HUES64 (cell line): ENCODE measurements at regions not wholly inside any gene's neighbourhood (a gene's known extent, or its start where the extent isn't known, plus 50 kb on each side); places are given as distances from the start of the nearest gene placed in this dataset.
"Not testable (repeated sequence)": the region's sequence is repeated elsewhere in the genome, so short reads cannot be mapped to it uniquely, and the experiment has no call there.

Experiments
- H3K27ac ChIP-seq: 2 replicates; pipeline ENCODE4 v1.7.0; 2013; ENCODE audit warnings: low read depth, low read length, inconsistent platforms
- H3K27me3 ChIP-seq: 2 replicates; pipeline ENCODE4 v1.6.1; 2013; ENCODE audit warnings: mild to moderate bottlenecking, low read length; ENCODE audit not compliant: insufficient read depth
- H3K36me3 ChIP-seq: 2 replicates; pipeline ENCODE4 v1.6.1; 2013; ENCODE audit warnings: mild to moderate bottlenecking, low read length; ENCODE audit not compliant: insufficient read depth
- H3K4me1 ChIP-seq: 2 replicates; pipeline ENCODE4 v1.6.1; 2013; ENCODE audit warnings: mild to moderate bottlenecking, low read length, moderate library complexity; ENCODE audit not compliant: insufficient read depth
- H3K4me3 ChIP-seq: 2 replicates; pipeline ENCODE4 v1.5.1; 2013; ENCODE audit warnings: mild to moderate bottlenecking, low read length, moderate library complexity
- H3K9ac ChIP-seq: 2 replicates; pipeline ENCODE4 v1.6.1; 2013; ENCODE audit warnings: mild to moderate bottlenecking, low read depth, low read length
- H3K9me3 ChIP-seq: 2 replicates; pipeline ENCODE4 v1.6.1; 2013; ENCODE audit warnings: low read depth, low read length; ENCODE audit not compliant: insufficient read depth
- WGBS: fragments of 150-250, 120-280 bp; methylation state at CpG from one replicate; pipeline ENCODE4 v1.1.7; 2013; ENCODE audit warnings: missing lambda C conversion rate; 5-methylcytosine and 5-hydroxymethylcytosine counted together

DNA sequence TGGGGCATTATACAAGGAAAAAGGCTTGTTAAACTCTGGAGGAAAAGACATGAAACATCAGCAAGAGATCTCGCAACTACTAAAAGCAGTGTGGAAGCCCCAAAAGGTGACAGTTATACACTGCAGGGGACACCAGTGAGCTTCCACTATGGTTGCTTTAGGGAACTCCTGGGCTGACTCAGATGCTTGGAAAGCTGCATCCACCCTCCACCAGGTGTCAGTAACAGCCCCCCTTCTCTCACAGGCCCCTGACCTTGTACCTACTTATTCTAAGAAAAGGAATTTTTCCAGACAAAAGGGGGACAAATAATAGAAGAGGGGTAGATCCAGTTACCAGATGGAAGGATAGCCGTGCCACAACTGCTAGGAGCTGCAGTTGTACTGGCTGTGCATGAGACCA is 154.4 kb upstream of the COX7C start:
- Histone ChIP-seq H3K36me3 (no peaks in the 10 kb centered on the region), H3K9me3 (peaks cover 17% of the 10 kb centered on the region), H3K9ac (no peak overlapping the region), H3K4me3 (no peak overlapping the region), H3K27me3 (no peaks in the 10 kb centered on the region), H3K4me1 (peaks cover 7% of the 10 kb centered on the region; the same call in 1 of the 2 replicates), H3K27ac (no peak overlapping the region)
- WGBS, result 96% methylated on average over 2 of the region's 2 CpGs

DNA sequence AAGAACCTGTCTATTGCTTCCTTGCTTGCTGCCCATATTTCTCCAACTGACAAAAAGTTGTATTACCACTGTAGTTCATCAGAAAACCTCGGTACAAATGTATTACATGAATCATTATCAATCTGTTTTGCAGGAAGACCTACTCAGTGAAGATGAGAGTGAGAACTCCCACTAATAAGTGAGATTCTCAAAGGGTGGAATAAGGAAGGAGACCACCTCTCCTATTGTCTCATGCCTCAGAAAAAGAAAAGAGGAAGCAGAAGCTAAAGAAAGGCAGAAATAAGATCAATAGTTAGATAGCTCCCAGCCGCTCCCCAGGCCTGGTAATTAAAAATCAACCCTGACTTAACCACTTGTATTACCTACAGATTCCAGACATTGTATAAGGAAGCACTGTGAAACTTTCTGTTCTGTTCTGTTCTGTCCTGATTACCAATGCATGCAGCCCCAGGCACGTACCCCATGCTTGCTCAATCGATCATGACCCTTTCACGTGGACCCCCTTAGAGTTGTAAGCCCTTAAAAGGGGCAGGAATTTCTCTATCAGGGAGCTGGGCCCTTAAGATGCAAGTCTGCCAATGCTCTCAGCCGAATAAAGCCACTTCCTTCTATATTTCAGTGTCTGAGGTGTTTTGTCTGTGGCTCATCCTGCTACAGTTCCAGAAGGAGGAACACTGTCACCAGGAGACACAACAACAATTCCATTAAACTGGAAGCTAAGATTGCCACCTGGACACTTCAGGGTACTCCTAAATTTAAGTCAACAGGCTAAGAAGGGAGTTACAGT is 152.5 kb upstream of the COX7C start:
- peaks cover 17% of the 10 kb centered on the region for H3K9me3 ChIP-seq
- H3K4me1 ChIP-seq, result peaks cover 7% of the 10 kb centered on the region; the same call in 1 of the 2 replicates
- no peak overlapping the region for H3K4me3 ChIP-seq
- H3K36me3 ChIP-seq, result no peaks in the 10 kb centered on the region
- no peak overlapping the region for H3K27ac ChIP-seq
- 91% methylated on average over 6 of the region's 6 CpGs for WGBS
- no peak overlapping the region for H3K9ac ChIP-seq
- no peaks in the 10 kb centered on the region for H3K27me3 ChIP-seq

DNA sequence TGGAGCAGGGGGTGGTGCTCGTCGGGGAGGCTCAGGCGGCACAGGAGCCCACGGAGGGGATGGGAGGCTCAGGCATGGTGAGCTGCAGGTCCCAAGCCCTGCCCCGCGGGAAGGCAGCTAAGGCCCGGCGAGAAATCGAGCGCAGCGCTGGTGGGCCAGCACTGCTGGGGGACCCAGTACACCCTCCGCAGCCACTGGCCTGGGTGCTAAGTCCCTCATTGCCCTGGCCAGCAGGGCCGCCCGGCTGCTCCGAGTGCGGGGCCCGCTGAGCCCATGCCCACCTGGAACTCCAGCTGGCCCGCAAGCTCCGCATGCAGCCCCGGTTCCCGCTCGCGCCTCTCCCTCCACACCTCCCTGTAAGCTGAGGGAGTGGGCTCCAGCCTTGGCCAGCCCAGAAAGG is 151.0 kb upstream of the COX7C start:
- H3K4me3 ChIP-seq, H3K4me1 ChIP-seq, H3K27ac ChIP-seq, H3K9ac ChIP-seq, H3K27me3 ChIP-seq, H3K36me3 ChIP-seq: not testable (repeated sequence)
- WGBS, result 96% methylated on average over 23 of the region's 23 CpGs
- H3K9me3 ChIP-seq, result peaks cover 17% of the 10 kb centered on the region

DNA sequence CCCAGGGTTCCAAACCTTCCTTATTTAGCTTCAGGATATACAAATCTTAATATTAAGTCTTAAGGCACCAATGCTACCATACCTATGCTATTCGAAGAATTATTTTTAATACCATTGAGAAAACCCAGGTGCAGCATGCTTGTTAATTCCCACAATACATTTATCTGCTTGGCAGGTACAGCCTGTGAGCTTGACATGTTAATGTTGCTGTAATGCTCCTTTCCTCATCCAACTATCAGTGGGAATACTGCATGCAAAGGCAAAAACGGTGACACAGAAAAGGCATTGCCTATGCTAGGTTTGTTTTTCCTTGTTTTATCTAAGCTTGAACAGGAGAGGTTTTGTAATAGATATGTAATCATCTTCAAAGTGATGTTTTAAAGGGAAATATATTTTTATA is 135.7 kb upstream of the COX7C start:
- no peaks in the 10 kb centered on the region for H3K36me3 ChIP-seq
- H3K4me3 ChIP-seq, result no peak overlapping the region
- no peak overlapping the region for H3K27ac ChIP-seq
- no peaks in the 10 kb centered on the region for H3K9me3 ChIP-seq
- no peak overlapping the region for H3K9ac ChIP-seq
- no peaks in the 10 kb centered on the region for H3K4me1 ChIP-seq
- H3K27me3 ChIP-seq, result no peaks in the 10 kb centered on the region
- WGBS, result 88% methylated on average over 2 of the region's 2 CpGs

DNA sequence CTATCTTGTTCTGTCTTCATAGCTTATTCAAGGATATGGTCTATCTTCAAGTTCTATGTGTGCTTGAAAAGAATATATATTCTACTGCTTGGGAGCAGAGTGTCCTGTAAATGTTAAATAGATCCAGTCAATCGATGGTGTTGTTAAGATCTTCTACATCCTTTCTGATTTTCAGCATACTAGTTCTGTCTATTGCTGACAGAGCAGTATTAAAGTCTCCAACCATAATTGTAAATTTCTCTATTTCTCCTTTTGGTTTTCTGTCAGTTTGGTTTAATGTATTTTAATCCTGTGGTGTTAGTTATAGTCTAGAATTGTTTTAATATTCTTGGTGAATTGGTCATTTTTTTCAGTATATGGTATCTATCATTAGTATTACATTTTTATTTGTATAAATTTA is 124.0 kb upstream of the COX7C start:
- Histone ChIP-seq H3K9me3 (no peaks in the 10 kb centered on the region), H3K4me1 (no peaks in the 10 kb centered on the region), H3K27me3 (no peaks in the 10 kb centered on the region), H3K36me3 (no peaks in the 10 kb centered on the region), H3K9ac (no peak overlapping the region), H3K27ac (no peak overlapping the region), H3K4me3 (no peak overlapping the region)
- 100% methylated on average over 1 of the region's 1 CpG for WGBS

DNA sequence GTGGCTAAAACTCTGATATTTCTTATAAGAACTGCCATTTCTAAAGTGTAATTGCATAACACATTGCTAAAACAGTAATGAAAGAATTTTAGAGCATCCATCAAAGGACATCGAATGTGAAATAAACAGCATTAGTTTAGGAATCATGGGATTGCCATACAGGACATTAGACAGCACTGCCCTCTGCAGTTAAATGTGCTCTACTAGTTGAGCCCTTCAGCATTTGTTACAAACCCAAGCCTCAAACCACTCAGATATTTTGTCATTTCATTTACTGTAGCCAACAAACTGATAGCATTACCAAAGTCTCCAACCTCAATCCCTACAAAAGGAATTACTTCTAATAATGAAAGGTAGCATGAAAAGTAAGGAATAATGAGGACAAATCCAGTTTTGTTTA is 116.8 kb upstream of the COX7C start:
- Histone ChIP-seq H3K4me3 (no peak overlapping the region), H3K27me3 (no peaks in the 10 kb centered on the region), H3K4me1 (no peaks in the 10 kb centered on the region; the same call in 1 of the 2 replicates), H3K36me3 (no peaks in the 10 kb centered on the region), H3K9ac (no peak overlapping the region), H3K9me3 (no peaks in the 10 kb centered on the region), H3K27ac (no peak overlapping the region)
- 94% methylated on average over 1 of the region's 1 CpG for WGBS

DNA sequence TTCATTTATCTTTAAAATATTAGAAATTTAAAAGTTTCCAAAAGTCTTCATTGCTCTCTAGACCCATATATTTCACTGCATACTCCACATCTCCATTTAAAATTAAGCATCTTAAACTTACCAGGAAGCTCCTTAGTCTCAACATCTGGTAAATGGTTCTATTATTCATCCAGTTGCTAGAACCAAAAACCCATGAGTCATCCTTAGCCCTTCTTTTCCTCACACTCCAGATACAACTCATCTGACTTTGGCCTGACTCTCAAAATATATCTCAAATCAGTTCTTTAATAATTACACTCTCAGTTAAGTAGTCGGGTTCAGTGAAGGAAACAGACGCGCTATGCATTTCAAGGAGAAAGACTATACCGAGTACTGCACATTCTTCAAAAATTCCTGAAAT is 110.2 kb upstream of the COX7C start:
- Histone ChIP-seq H3K4me3 (no peak overlapping the region), H3K9ac (no peak overlapping the region), H3K9me3 (no peaks in the 10 kb centered on the region), H3K27me3 (no peaks in the 10 kb centered on the region), H3K27ac (no peak overlapping the region), H3K36me3 (no peaks in the 10 kb centered on the region), H3K4me1 (no peaks in the 10 kb centered on the region)
- WGBS, result 98% methylated on average over 4 of the region's 4 CpGs

DNA sequence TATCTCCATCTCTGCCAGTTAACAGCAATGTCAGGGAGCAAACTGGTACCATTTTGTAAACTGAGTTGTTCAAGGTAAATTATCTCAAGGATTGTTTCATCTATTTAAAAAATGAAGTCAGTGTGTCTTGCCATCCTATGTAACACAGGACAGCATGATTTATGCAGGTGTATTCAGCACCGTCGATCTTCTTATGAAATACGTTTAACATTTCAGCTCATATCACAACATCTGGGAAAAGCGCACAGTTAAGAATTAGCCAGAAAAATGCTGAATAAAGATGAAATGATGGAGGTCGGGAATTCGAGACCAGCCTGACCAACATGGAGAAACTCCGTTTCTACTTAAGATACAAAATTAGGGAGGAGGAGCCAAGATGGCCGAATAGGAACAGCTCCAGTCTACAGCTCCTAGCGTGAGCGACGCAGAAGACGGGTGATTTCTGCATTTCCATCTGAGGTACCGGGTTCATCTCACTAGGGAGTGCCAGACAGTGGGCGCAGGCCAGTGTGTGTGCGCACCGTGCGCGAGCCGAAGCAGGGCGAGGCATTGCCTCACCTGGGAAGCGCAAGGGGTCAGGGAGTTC is 107.3 kb upstream of the COX7C start:
- H3K4me3 ChIP-seq, H3K36me3 ChIP-seq, H3K27me3 ChIP-seq, H3K9me3 ChIP-seq, H3K9ac ChIP-seq, H3K4me1 ChIP-seq, H3K27ac ChIP-seq: not testable (repeated sequence)
- WGBS, result 95% methylated on average over 8 of the region's 21 CpGs

DNA sequence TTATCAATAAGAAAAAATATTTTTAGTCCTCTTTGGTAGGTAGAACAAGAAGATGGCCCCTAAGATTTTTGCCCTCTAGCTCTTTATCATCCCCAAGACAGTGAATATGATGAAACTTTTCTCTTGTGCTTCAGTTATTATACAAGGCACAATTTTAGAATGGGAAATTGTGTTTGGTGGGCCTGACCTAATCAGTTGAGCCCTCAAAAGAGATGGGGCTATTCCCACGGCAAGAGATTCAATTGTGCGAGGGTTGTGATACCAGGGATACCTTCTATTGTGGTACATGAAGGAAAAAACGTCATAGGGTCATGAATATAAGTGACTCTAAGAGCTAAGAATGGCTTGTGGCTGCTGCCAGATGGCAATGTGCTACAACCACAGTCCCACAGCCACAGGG is 94.0 kb upstream of the COX7C start:
- no peaks in the 10 kb centered on the region for H3K9me3 ChIP-seq
- H3K4me1 ChIP-seq, result peaks cover 10% of the 10 kb centered on the region
- H3K27ac ChIP-seq, result no peak overlapping the region
- WGBS, result 90% methylated on average over 3 of the region's 3 CpGs
- H3K4me3 ChIP-seq, result no peak overlapping the region
- H3K27me3 ChIP-seq, result no peaks in the 10 kb centered on the region
- H3K9ac ChIP-seq, result no peak overlapping the region
- H3K36me3 ChIP-seq, result no peaks in the 10 kb centered on the region

DNA sequence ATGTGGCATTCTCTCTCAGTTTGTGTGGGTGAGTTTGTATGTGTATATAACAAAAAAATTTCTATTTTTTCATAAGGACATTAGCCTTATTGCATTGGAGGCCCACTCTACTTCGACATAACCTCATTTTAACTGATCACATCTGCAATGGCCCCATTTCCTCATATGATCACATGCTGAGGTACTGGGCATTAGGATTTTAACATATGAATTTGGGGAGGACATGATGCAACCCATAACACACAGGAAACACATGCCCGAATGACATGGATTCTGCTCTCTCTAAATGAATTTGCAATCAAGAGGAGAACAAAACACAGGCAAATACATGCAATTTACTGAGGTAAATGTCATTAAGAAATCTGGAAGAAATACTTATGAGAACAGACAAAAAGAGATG is 92.1 kb upstream of the COX7C start:
- no peaks in the 10 kb centered on the region for H3K27me3 ChIP-seq
- no peak overlapping the region for H3K9ac ChIP-seq
- no peaks in the 10 kb centered on the region for H3K9me3 ChIP-seq
- H3K27ac ChIP-seq, result no peak overlapping the region
- WGBS, result 90% methylated on average over 2 of the region's 2 CpGs
- no peak overlapping the region for H3K4me3 ChIP-seq
- no peaks in the 10 kb centered on the region for H3K36me3 ChIP-seq
- peaks cover 10% of the 10 kb centered on the region for H3K4me1 ChIP-seq

DNA sequence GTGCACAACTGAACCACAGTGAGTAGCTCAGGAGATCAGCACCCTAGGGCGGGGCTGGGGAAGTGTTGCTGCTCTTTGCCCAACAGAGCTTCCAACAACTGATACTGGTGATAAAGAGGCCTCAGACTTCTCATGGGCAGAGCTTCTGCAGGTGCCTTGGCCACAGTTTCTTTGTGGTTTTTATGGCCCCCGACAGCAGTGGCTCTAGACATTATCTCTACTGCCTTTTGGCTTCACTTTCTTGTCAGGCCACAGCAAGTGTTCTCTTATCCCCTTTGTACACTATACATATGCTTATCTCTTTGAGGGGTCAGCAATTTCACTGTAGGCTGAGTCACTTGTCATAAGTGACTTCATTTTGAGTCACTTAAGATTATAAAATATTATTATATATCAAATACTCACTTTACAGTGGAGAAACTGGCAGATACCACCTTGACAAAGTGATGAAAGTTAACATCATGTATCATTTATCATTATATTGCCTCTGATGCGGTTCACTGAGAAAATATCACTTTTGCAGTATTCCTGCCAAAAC is 90.9 kb upstream of the COX7C start:
- H3K9me3 ChIP-seq, result no peaks in the 10 kb centered on the region
- WGBS, result 77% methylated on average over 3 of the region's 3 CpGs
- no peak overlapping the region for H3K9ac ChIP-seq
- H3K36me3 ChIP-seq, result no peaks in the 10 kb centered on the region
- peaks cover 10% of the 10 kb centered on the region for H3K4me1 ChIP-seq
- H3K27ac ChIP-seq, result no peak overlapping the region
- no peaks in the 10 kb centered on the region for H3K27me3 ChIP-seq
- no peak overlapping the region for H3K4me3 ChIP-seq
